SK-N-MC (cell line): ENCODE measurements at regions not wholly inside any gene's neighbourhood (a gene's known extent, or its start where the extent isn't known, plus 50 kb on each side); places are given as distances from the start of the nearest gene placed in this dataset.

ENCODE experiments used
- EZH2 ChIP-seq: fragments of 200-600 bp; sonication (generic); IDR thresholded peaks from one replicate; pipeline ENCODE4 v1.6.1; 2017; ENCODE audit warnings: antibody characterized with exemption
- POLR2AphosphoS5 ChIP-seq: IDR thresholded peaks from 2 replicates; pipeline ENCODE4 v1.6.1; 2012; ENCODE audit warnings: mild to moderate bottlenecking, low read depth, low read length, borderline replicate concordance

- no peak for TF ChIP-seq EZH2
- no peak for TF ChIP-seq POLR2AphosphoS5
Measured at GRCh38 chr2:120442541-120442922, 96.6 kb downstream of the INHBB start.
